Activated CD4-positive, CD25-positive, alpha-beta regulatory T cell (primary cell): ENCODE measurements at regions not wholly inside any gene's neighbourhood (a gene's known extent, or its start where the extent isn't known, plus 50 kb on each side); places are given as distances from the start of the nearest gene placed in this dataset.

Source experiments
- DNase-seq, 4 experiments: peaks; one replicate each; lab custom pipeline; 2025; lab: John Stamatoyannopoulos, UW

GRCh38 chrX:10079231-10079630 lies 77.5 kb upstream of the CLCN4 start:
- DNase-seq = no peak

GRCh38 chrX:10083809-10084208 lies 73.0 kb upstream of the CLCN4 start:
- no peak for DNase-seq

- no peak for DNase-seq
Observed at GRCh38 chrX:10085223-10085622, 71.6 kb upstream of the CLCN4 start.

GRCh38 chrX:10086676-10087075 lies 70.1 kb upstream of the CLCN4 start:
- DNase-seq = no peak

GRCh38 chrX:10087391-10087790 lies 69.4 kb upstream of the CLCN4 start:
- no peak for DNase-seq

- no peak for DNase-seq
Observed at GRCh38 chrX:10089378-10089795, 67.4 kb upstream of the CLCN4 start.

- DNase-seq = no peak
Observed at GRCh38 chrX:10090319-10090718, 66.5 kb upstream of the CLCN4 start.

- no peak for DNase-seq
Observed at GRCh38 chrX:10095246-10095645, 61.5 kb upstream of the CLCN4 start.

GRCh38 chrX:10095698-10096432 lies 60.9 kb upstream of the CLCN4 start:
- no peak for DNase-seq

GRCh38 chrX:10098270-10098713 lies 58.5 kb upstream of the CLCN4 start:
- peak in 3 of 4 experiments; percentile 4 to 21 (median 13) for DNase-seq

GRCh38 chrX:10099411-10099810 lies 57.4 kb upstream of the CLCN4 start:
- DNase-seq = no peak

- no peak for DNase-seq
Observed at GRCh38 chrX:10101269-10101668, 55.5 kb upstream of the CLCN4 start.

GRCh38 chrX:10102046-10102704 lies 54.6 kb upstream of the CLCN4 start:
- DNase-seq = no peak

- no peak for DNase-seq
Observed at GRCh38 chrX:10103023-10103422, 53.8 kb upstream of the CLCN4 start.

GRCh38 chrX:10104958-10105658 lies 51.7 kb upstream of the CLCN4 start:
- DNase-seq = no peak

- peak in 3 of 4 experiments; percentile 1 to 24 (median 7) for DNase-seq
Observed at GRCh38 chrX:10106806-10107205, 50.0 kb upstream of the CLCN4 start.
